SK-N-MC (cell line): ENCODE measurements at regions not wholly inside any gene's neighbourhood (a gene's known extent, or its start where the extent isn't known, plus 50 kb on each side); places are given as distances from the start of the nearest gene placed in this dataset.

Source experiments
- DNase-seq: peaks from one replicate; pipeline ENCODE4 v3.0.0-alpha.2; 2011; ENCODE audit warnings: low read depth, low spot score
- H3K27ac ChIP-seq: fragments of 200-600 bp; sonication (generic); 2 replicates; pipeline ENCODE4 v1.5.1; 2016; ENCODE audit warnings: mixed run types
- H3K36me3 ChIP-seq: fragments of 200-600 bp; sonication (generic); 2 replicates; pipeline ENCODE4 v1.6.1; 2017; ENCODE audit warnings: antibody characterized with exemption, low read length, mixed read lengths; ENCODE audit not compliant: insufficient read depth
- H3K4me3 ChIP-seq: fragments of 200-600 bp; sonication (generic); 2 replicates; pipeline ENCODE4 v1.5.1; 2016
- H3K9ac ChIP-seq: fragments of 200-600 bp; sonication (generic); 2 replicates; pipeline ENCODE4 v1.8.0; 2017; ENCODE audit warnings: mixed run types, mixed read lengths; ENCODE audit not compliant: insufficient read length
- H3K9me3 ChIP-seq: fragments of 200-600 bp; sonication (generic); 2 replicates; pipeline ENCODE4 v1.6.1; 2017; ENCODE audit warnings: low read depth, mild to moderate bottlenecking, antibody characterized with exemption, low read length, moderate library complexity, mixed read lengths
- EZH2 ChIP-seq: fragments of 200-600 bp; sonication (generic); IDR thresholded peaks from one replicate; pipeline ENCODE4 v1.6.1; 2017; ENCODE audit warnings: antibody characterized with exemption
- FOXP2 ChIP-seq: optimal IDR thresholded peaks from 2 replicates; pipeline ENCODE3; 2011; ENCODE audit warnings: mild to moderate bottlenecking, moderate library complexity; ENCODE audit not compliant: insufficient read depth; ENCODE audit errors: extremely low read length, control extremely low read depth
- POLR2AphosphoS5 ChIP-seq: IDR thresholded peaks from 2 replicates; pipeline ENCODE4 v1.6.1; 2012; ENCODE audit warnings: mild to moderate bottlenecking, low read depth, low read length, borderline replicate concordance

GRCh38 chr19:5264453-5264852 is 76.2 kb downstream of the PTPRS start:
- H3K27ac ChIP-seq: no peak overlapping the region
- no peak overlapping the region for H3K9ac ChIP-seq
- H3K36me3 ChIP-seq: peaks cover 36% of the 10 kb centered on the region; the same call in 1 of the 2 replicates
- no peak for TF ChIP-seq FOXP2
- TF ChIP-seq POLR2AphosphoS5: no peak
- TF ChIP-seq EZH2: no peak
- no peak for DNase-seq
- H3K9me3 ChIP-seq: no peaks in the 10 kb centered on the region
- no peak overlapping the region for H3K4me3 ChIP-seq

- Histone ChIP-seq H3K4me3 (no peak overlapping the region), H3K36me3 (peaks cover 36% of the 10 kb centered on the region), H3K27ac (no peak overlapping the region), H3K9ac (no peak overlapping the region), H3K9me3 (no peaks in the 10 kb centered on the region)
- TF ChIP-seq EZH2: no peak
- TF ChIP-seq POLR2AphosphoS5: no peak
- no peak for DNase-seq
These were observed 77.0 kb downstream of the PTPRS start for GRCh38 chr19:5263615-5264014.

- no peak for TF ChIP-seq FOXP2
- no peak for TF ChIP-seq EZH2
- no peak for TF ChIP-seq POLR2AphosphoS5
- no peak overlapping the region for H3K4me3 ChIP-seq
- no peak overlapping the region for H3K9ac ChIP-seq
- H3K9me3 ChIP-seq: no peaks in the 10 kb centered on the region
- no peak for DNase-seq
- H3K27ac ChIP-seq: no peak overlapping the region
- peaks cover 44% of the 10 kb centered on the region for H3K36me3 ChIP-seq
These were observed 77.9 kb downstream of the PTPRS start for GRCh38 chr19:5262721-5263120.

- Histone ChIP-seq H3K27ac (no peak overlapping the region), H3K36me3 (peaks cover 58% of the 10 kb centered on the region), H3K9ac (no peak overlapping the region)
These were observed 79.3 kb downstream of the PTPRS start for GRCh38 chr19:5261156-5261890.

GRCh38 chr19:5260381-5260967 is 80.1 kb downstream of the PTPRS start:
- Histone ChIP-seq H3K4me3 (no peak overlapping the region), H3K9ac (no peak overlapping the region), H3K36me3 (peaks cover 66% of the 10 kb centered on the region), H3K27ac (no peak overlapping the region), H3K9me3 (no peaks in the 10 kb centered on the region)
- TF ChIP-seq FOXP2 (no peak), EZH2 (no peak), POLR2AphosphoS5 (no peak)
- DNase-seq: no peak

More at GRCh38 chr19:5261156-5261890, 79.3 kb downstream of the PTPRS start:
- TF ChIP-seq POLR2AphosphoS5: no peak
- DNase-seq: no peak
- Histone ChIP-seq H3K9me3 (no peaks in the 10 kb centered on the region), H3K4me3 (no peak overlapping the region)

GRCh38 chr19:5259750-5260149 is 80.9 kb downstream of the PTPRS start:
- H3K9me3 ChIP-seq: no peaks in the 10 kb centered on the region
- peaks cover 70% of the 10 kb centered on the region for H3K36me3 ChIP-seq
- H3K4me3 ChIP-seq: no peak overlapping the region
- no peak overlapping the region for H3K27ac ChIP-seq
- no peak overlapping the region for H3K9ac ChIP-seq
- TF ChIP-seq POLR2AphosphoS5 (no peak), FOXP2 (no peak), EZH2 (no peak)
- no peak for DNase-seq

- Histone ChIP-seq H3K9me3 (no peaks in the 10 kb centered on the region), H3K4me3 (no peak overlapping the region), H3K9ac (no peak overlapping the region), H3K27ac (no peak overlapping the region), H3K36me3 (peaks cover 53% of the 10 kb centered on the region)
- DNase-seq: no peak
- TF ChIP-seq EZH2 (no peak), FOXP2 (no peak), POLR2AphosphoS5 (no peak)
These were observed 83.2 kb downstream of the PTPRS start for GRCh38 chr19:5257155-5258045.

GRCh38 chr19:5255602-5256231 is 84.9 kb downstream of the PTPRS start:
- TF ChIP-seq EZH2: no peak
- Histone ChIP-seq H3K9ac (no peak overlapping the region), H3K36me3 (peaks cover 45% of the 10 kb centered on the region), H3K9me3 (no peaks in the 10 kb centered on the region), H3K4me3 (no peak overlapping the region), H3K27ac (no peak overlapping the region)
- no peak for DNase-seq
